Right hindlimb (tissue), 1 donor: ENCODE measurements at regions not wholly inside any gene's neighbourhood (a gene's known extent, or its start where the extent isn't known, plus 50 kb on each side); places are given as distances from the start of the nearest gene placed in this dataset.
"Not testable (repeated sequence)": the region's sequence is repeated elsewhere in the genome, so short reads cannot be mapped to it uniquely, and the experiment has no call there.

Experiments
- DNase-seq: peaks from one replicate; pipeline ENCODE4 v3.0.0-alpha.2; 2018

- DNase-seq = no peak
Measured at GRCh38 chr10:65765006-65765541, 1160.8 kb upstream of the LRRTM3 start.

- DNase-seq = no peak
Measured at GRCh38 chr10:65769828-65770227, 1156.0 kb upstream of the LRRTM3 start.

DNA sequence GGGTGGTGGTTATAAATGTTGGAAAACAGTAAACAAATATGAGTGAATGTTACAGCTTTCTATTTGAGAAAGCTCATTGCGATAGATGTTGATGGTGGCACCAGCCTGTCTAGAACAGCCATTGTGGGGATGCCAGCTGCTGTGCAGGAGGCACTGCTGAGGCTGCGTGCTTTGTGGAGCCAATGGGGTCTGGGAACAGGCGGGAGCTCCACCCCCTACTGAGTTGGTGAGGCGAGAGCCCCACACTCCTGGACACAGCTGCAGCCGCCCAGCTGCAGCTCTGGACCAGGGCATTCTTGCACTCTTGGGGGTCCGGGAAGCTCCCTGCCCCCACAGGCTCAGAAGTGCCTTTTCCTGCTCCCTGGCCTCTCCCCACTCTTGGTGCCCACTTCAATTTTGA lies 1147.1 kb upstream of the LRRTM3 start:
- no peak for DNase-seq

- no peak for DNase-seq
Measured at GRCh38 chr10:65779985-65780384, 1145.9 kb upstream of the LRRTM3 start.

DNA sequence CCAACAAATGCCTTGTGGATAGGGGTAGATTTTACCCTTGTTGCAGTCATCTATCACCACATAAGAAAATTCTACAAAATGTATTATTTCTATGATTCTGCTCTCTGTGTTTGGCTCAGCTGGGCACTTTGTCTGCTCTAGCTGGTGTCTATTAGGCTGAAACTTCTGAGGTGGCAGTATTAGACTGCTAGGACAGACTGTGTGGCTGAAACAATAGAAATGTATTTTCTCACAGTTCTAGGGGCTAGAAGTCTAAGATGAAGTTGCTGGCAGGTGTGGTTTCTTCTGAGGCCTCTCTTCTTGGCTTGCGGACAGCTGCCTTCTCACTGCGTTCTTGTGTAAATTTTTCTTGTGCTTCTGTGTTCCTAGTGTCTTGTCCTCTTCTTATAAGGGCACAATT lies 1139.6 kb upstream of the LRRTM3 start:
- DNase-seq = no peak

- DNase-seq = no peak
Measured at GRCh38 chr10:65787571-65787970, 1138.3 kb upstream of the LRRTM3 start.

- DNase-seq = no peak
Measured at GRCh38 chr10:65788271-65788670, 1137.6 kb upstream of the LRRTM3 start.

GRCh38 chr10:65791979-65792378 lies 1133.9 kb upstream of the LRRTM3 start:
- no peak for DNase-seq

- DNase-seq = no peak
Measured at GRCh38 chr10:65793738-65794425, 1132.0 kb upstream of the LRRTM3 start.

DNA sequence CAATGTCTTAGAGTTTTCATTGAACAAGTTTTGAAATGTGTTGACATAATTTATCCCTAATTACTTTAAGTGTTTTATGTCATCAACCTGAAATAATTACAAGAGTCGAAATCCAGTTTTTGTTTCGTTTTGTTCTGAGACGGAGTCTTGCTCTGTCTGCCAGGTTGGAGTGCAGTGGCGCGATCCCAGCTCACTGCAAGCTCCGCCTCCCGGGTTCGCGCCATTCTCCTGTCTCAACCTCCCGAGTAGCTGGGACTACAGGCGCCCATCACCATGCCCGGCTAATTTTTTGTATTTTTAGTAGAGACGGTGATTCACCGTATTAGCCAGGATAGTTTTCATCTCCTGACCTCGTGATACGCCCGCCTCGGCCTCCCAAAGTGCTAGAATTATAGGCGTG lies 1131.0 kb upstream of the LRRTM3 start:
- not testable (repeated sequence) for DNase-seq

DNA sequence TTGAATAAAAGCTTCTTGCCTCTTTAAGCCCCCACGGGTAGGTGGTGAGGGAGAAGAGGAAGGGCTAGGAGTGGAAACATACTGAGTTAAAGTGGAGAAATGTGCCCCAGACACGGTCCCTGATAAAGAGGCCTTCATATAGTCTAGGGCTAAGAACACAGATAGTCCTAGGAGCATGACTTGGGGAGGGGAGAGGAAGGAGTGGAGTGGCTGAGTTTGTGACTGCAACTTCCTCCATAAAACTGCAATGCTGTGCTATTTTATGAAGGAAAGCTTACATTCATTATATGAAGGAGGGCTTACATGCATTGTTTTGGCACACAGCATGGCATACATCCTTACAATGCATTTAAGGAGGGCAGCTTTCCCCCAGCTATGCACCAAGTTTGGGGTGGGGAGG lies 1129.4 kb upstream of the LRRTM3 start:
- DNase-seq = no peak

- no peak for DNase-seq
Measured at GRCh38 chr10:65798133-65798532, 1127.7 kb upstream of the LRRTM3 start.

GRCh38 chr10:65802391-65802790 lies 1123.4 kb upstream of the LRRTM3 start:
- no peak for DNase-seq

- DNase-seq = no peak
Measured at GRCh38 chr10:65805511-65805910, 1120.3 kb upstream of the LRRTM3 start.

GRCh38 chr10:65805993-65806392 lies 1119.8 kb upstream of the LRRTM3 start:
- no peak for DNase-seq

DNA sequence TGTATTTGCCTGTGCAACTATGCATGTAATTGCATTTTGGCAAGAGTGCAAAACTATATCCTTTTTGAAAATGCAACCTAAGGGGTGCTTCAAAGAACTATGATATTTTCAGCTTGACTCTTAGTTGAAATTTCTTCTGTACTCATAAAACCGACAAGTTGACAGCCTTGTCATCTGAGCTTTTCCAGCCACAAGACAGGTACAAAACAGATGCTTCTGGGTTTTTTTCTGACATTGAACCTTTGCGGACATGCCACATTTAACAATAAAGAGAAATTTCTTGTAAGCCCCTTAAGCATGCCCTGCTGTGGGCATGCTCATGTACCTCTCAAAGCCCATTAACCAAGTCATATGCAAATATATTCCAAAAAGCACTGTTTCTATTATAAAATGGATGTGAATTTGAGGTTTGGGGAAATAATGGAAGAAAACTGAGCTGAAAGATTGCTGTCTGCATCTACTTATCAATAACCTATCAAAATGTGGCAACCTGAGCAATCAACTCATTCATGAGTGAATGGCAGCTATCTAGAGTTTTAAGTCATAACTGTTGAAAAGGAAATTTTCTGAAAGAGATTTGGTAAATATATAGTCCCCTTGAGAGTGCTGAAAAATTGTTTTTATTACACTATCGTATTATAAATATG lies 1117.0 kb upstream of the LRRTM3 start:
- no peak for DNase-seq

GRCh38 chr10:65811931-65812525 lies 1113.8 kb upstream of the LRRTM3 start:
- no peak for DNase-seq

DNA sequence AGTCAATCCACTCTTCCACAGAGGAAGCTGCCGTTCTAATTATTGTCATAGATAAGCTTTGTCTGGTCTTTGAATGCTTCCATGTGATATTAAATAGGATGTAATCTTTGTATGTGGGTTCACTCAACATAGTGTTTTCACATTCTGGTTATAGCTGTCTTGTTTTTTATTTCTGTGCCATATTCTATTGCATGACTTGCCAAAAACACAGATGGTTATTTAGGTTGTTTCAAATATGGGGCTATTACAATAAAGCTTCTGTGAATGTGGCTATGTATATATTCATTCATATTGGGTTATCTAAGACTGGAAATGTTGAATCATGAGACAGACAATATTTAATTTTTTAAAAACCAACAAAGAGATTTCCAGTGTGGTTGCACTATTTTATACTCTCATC lies 1109.3 kb upstream of the LRRTM3 start:
- no peak for DNase-seq

- no peak for DNase-seq
Measured at GRCh38 chr10:65818990-65819389, 1106.8 kb upstream of the LRRTM3 start.

GRCh38 chr10:65827359-65827758 lies 1098.5 kb upstream of the LRRTM3 start:
- peak; percentile 34 for DNase-seq

DNA sequence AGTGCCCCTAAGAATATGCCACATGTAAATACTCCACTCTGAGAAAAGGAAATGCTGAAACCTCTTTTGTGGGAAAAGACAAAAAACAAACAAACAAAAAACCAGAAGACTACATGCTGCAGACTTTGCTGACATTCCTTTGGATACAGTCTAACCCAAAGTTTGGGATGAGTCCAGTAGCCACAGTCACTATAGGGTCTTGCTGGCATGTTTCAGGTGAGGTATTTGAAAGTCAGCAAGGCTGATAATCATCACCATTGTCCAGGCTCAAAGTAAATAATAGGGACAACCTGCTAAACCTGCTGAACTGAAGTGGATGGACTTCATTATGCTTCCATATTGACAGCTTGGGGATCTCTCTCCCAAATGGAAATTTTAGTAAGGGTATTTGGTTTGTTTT lies 1087.0 kb upstream of the LRRTM3 start:
- DNase-seq = no peak

GRCh38 chr10:65843203-65843602 lies 1082.6 kb upstream of the LRRTM3 start:
- no peak for DNase-seq

- DNase-seq = no peak
Measured at GRCh38 chr10:65845916-65846315, 1079.9 kb upstream of the LRRTM3 start.

DNA sequence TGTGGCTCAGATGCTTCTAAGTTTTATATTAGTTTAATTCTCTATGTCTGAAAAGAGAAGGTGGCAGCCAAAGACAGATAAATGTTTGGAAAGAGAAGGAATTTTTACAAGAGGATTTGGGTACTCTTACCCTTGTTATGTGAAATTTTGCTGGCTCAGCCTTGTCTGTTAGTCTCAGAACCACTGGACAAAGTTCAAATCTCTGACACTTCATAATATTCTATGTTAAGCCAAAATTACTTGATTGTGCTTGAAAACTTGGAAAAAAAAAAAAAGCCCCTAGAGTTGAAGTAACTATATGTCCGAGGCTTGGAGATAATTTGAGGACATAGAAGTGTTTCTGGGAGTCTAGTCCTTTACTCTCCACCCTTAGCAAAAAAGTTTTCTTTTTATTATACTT lies 1079.3 kb upstream of the LRRTM3 start:
- DNase-seq = no peak
